GM10266 (cell line): ENCODE measurements at regions not wholly inside any gene's neighbourhood (a gene's known extent, or its start where the extent isn't known, plus 50 kb on each side); places are given as distances from the start of the nearest gene placed in this dataset.

Source experiments
- DNase-seq: peaks from one replicate; pipeline ENCODE4 v3.0.0; 2012; ENCODE audit errors: extremely low spot score
- TF ChIP-seq, protein P1 (sequence below): IDR thresholded peaks from 2 replicates; pipeline ENCODE4 v1.5.1; 2012; ENCODE audit warnings: mild to moderate bottlenecking, low read depth; ENCODE audit not compliant: control insufficient read depth, insufficient read depth; ENCODE audit errors: missing control alignments

DNA sequence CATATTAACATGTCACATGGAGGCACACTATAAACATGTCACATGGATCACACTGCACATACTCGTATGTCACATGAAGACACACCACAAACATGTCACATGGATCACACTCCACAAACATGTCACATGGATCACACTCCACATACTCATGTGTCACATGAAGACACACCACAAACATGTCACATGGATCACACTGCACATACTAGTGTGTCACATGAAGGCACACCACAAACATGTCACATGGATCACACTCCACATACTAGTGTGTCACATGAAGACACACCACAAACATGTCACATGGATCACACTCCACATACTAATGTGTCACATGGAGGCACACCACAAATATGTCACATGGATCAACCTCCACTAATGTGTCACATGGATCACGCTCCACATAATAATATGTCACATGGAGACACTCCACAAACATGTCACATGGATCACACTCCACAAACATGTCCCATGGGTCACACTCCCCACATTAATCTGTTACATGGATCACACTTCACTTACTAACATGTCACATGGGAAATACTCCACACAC is 195.6 kb upstream of the PFKP start:
- DNase-seq: no peak
- TF ChIP-seq, protein P1, sequence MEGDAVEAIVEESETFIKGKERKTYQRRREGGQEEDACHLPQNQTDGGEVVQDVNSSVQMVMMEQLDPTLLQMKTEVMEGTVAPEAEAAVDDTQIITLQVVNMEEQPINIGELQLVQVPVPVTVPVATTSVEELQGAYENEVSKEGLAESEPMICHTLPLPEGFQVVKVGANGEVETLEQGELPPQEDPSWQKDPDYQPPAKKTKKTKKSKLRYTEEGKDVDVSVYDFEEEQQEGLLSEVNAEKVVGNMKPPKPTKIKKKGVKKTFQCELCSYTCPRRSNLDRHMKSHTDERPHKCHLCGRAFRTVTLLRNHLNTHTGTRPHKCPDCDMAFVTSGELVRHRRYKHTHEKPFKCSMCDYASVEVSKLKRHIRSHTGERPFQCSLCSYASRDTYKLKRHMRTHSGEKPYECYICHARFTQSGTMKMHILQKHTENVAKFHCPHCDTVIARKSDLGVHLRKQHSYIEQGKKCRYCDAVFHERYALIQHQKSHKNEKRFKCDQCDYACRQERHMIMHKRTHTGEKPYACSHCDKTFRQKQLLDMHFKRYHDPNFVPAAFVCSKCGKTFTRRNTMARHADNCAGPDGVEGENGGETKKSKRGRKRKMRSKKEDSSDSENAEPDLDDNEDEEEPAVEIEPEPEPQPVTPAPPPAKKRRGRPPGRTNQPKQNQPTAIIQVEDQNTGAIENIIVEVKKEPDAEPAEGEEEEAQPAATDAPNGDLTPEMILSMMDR: no peak

DNA sequence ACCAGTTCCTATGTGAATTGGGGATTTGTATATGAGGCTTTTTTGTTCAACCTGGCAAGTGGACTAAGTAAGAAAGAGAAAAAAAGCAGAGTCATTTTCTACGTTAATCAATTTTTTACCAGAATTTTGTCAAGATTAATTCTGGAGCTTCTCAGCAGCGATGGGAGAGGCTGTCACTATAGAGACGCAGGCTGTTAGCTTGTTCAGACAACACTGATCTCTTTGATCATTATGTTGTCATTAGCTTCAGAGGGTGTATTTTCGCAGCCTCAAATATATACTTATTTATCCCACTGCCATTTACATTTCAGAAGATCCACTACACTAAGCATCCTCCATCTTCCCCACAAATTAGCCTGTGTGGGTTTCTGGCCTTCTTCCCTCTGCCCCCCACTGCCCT is 196.7 kb upstream of the PFKP start:
- TF ChIP-seq, protein P1: no peak
- no peak for DNase-seq

DNA sequence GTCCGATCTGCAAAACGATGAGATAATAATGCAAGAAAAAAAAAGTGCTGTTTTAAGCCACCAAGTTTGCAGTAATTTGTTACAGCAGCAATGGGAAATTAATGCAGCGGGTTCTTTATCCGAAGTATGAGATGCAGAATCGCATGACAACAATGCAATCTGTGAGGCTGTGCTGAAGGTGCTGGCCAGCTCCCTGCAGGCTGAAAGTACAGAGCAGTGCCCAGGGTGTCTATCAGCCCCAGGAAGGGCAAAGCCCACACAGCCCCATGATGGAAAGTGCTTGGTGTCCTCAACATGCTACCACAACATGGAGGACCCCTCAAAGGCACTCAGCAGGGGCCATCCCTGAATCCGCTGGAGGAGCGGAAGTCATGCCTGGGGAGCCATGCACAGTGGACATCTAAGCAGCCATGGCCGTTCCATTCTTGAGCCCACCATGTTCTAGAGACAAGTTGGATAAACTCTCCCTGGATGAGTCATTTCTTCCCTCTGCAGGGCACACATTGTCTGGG is 199.5 kb upstream of the PFKP start:
- no peak for DNase-seq
- TF ChIP-seq, protein P1: no peak

DNA sequence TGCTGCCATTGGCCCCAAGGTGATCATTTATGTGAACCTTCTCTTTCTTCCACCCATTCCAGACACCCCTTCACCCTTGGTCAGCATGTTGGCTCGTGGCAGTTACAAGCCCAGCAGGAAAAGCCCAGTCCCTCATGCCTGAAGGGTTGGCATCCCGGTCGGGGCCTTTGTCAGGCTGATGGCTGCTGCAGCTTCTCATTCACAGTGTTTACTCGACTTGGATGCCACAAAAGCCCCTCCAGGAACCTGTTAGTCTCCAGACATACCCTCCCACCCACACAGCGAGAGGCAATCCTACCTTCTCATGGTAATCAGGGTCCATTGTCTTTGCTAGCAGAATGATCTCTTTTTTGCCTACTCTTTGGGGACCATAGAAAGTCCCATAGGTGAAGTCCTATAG is 200.8 kb upstream of the PFKP start:
- DNase-seq: no peak
- TF ChIP-seq, protein P1: no peak

DNA sequence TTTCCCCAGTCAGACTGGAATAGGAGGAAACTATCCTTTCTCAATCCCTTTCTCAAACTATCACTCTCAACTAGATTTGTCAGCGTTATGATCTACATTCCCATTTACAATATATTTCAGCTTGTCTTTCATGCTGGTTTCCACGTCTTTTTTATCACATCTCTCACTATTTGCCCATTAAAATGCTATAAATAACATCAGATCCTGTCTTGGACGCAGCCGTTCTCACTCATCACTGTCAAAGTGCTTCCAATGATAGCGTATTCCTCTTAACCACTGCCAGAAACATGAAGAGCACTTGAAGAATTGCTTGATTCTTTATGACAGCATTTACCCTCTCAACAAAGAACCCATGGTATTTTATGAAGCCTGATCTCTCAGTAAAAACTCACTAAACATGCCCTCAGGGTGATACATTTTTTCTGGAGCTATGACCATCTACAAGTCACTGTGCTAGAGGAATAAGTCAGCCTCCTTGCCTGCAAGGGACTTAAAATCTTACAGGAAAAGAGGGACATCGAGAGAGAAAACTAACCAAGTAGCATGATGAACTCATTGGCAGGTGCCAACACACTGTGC is 205.6 kb upstream of the PFKP start:
- no peak for DNase-seq
- TF ChIP-seq, protein P1: no peak

DNA sequence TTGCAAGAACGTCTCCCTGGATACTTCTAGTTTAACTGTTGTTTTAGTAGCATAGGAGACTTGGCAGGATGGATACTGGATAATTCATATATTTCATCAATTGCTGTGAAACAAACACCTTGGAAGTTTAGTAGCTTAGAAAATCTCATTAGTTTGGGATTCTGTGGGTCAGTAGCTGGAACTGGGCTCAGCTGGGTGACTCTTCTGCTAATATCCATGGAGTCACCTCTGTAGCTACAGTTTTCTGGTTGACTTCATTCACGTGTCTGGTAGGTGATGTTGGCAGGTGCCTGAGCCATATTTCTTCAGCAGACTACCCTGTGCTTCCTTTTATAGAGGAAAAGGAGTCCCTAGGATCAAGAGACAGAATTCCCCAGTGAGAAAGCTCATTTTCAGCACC is 208.9 kb upstream of the PFKP start:
- TF ChIP-seq, protein P1: no peak
- no peak for DNase-seq

DNA sequence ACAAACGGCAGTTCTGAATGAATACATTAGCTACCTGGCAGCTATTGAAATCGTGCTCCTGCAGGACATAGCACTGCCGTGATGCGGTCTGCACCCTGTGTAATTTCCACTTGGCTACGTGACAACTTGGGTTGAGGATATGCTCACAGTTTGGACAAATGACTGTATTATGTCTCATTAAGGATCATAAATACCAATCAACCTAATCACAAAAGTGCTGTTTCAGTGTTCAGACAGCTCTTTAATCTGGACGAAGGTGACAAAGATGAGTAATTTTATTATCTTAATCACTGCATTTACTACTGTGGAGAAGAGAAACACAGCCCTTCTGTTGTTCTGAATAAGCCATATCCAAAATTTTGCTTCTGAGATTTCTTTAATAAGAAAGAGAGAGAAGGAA is 210.8 kb upstream of the PFKP start:
- DNase-seq: no peak
- TF ChIP-seq, protein P1: no peak
